ENCODE measurements at regions not wholly inside any gene's neighbourhood (a gene's known extent, or its start where the extent isn't known, plus 50 kb on each side); places are given as distances from the start of the nearest gene placed in this dataset.

GRCh38 chr10:83617172-83617571 is 522.1 kb upstream of the GHITM start:
- TF ChIP-seq CTCF (IDR thresholded peaks at IDR 0.05), result no peak
- no peak for TF ChIP-seq POLR2AphosphoS5 (IDR thresholded peaks at IDR 0.05)
